HG03469 (cell line): ENCODE measurements at regions not wholly inside any gene's neighbourhood (a gene's known extent, or its start where the extent isn't known, plus 50 kb on each side); places are given as distances from the start of the nearest gene placed in this dataset.
A peak's percentile ranks its signal among the peaks of the same experiment; 100 is the strongest.

Experiments
- ATAC-seq: cut with Tn5 transposase; IDR thresholded peaks from one replicate; pipeline ENCODE4 v1.9.1; 2021; ENCODE audit warnings: mild to moderate bottlenecking, moderate library complexity, moderate number of reproducible peaks; ENCODE audit not compliant: unreplicated experiment

DNA sequence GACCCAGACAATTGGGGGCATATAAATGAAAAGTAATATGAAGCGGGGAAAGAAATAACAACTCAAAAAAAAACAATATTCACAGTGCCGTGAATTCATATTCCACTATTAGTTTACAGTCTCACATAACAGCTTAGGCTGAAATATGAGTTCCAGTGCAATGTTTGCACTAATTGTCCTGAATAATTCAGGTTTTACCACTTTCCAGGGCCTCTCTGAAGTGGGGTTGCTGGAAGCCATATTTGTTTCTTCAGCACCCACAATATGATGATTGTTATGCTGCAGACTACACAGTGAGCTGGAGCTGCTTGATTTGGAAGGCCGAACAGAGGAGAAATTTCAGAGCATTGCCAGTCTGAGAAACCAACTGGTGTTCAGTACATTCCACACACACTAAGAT is 894.5 kb upstream of the ACVR2A start:
- ATAC-seq = no peak

DNA sequence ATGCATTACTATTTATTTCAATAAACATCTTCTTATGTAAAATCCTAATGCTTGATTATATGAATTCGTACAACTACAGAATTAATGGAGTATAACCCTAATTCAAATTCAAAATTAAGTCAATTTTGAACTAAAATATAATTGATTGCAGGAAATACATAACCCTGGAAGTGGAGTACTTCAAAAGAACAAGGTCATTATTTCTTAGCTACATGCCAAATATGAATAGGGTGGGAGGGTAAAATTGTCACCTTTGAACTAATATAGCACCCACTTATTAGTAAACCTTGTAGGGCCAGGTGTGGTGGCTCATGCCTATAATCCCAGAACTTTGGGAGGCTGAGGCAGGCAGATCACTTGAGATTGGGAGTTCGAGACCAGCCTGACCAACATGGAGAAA is 895.4 kb upstream of the ACVR2A start:
- no peak for ATAC-seq

DNA sequence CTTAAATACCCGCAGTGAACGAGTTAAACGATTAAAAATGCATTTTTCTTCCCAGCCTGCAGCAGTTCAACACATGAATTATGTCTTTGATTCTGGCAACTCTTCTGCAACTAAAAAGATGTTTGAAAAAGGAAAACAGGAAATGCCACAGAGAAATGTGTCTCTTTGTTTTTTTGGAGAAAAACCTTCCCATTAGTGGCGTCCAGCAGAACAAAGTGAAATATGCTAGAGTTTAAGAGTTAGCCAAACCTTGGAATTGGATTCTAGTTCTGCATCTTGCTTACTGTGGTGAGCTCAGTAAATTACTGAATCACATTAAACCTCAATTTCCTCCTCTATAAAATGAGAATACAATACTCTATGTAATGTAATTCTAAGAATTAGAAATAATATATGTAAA is 900.2 kb upstream of the ACVR2A start:
- no peak for ATAC-seq

DNA sequence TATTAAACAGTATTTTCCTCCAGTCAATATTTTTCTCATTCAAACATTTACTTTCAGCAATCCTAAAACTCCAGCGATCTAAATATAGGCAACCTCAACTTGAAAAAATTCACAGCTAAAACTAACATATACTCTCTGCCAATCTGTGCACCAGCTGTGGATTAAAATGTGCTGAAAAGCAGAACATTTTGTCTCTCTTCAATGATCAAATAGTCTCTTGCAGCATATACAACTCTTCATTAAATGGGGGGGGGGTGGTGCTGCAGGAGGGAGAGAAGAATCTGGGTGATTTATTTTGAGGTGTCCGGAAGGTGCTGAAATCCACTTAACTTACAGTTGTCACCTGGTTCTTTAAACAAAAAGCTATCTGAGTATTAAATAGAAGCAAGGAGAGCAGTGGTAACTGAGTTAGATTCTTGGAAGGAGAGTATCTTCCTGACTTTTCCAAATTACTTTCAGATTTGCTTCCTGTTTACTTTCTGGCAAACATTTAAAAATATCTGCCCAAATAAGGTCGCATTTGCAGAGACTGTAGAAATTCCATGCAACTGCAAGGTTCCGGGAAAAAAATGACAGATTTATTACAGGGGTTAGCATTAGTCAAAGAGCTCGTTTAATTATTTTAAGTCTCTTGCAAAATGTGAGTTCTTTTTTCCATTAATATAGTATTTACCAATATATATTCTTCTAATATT is 904.7 kb upstream of the ACVR2A start:
- no peak for ATAC-seq

DNA sequence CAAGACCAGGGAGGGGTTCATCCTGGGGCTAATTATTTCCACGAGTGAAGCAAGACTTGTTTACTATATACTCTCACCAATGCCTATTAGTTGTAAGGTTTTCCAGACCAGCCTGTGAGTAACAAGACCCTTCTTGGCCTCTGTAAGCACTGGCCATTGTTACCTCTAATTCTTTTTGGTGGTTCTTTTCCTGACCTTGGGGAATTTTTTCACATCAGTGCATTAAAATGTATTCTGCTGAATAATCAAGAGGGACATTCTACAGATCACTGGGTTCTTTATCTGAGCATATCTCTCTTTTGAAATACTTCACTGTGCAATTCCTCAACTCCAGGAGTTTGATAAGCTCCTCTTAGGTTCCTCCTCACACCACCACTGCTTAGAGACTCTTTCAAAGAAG is 909.9 kb upstream of the ACVR2A start:
- ATAC-seq = no peak

DNA sequence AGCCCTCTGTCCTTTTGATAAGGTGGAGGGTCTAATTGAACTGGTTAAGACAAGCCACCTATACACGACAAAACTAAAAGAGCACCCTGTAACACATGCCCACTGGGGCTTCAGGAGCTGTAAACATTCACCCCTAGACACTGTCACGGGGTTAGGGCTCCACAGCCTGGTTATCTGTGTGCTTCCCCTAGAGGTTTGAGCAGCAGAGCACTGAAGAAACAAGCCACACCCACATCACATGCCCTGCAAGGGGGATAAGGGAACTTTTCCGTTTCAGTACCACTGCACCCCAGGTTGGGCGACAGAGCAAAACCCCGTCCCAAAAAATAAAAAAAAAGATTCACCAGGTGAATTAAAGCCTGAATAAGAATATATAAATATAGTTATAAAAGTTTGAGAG is 913.7 kb upstream of the ACVR2A start:
- peak; percentile 83 for ATAC-seq

DNA sequence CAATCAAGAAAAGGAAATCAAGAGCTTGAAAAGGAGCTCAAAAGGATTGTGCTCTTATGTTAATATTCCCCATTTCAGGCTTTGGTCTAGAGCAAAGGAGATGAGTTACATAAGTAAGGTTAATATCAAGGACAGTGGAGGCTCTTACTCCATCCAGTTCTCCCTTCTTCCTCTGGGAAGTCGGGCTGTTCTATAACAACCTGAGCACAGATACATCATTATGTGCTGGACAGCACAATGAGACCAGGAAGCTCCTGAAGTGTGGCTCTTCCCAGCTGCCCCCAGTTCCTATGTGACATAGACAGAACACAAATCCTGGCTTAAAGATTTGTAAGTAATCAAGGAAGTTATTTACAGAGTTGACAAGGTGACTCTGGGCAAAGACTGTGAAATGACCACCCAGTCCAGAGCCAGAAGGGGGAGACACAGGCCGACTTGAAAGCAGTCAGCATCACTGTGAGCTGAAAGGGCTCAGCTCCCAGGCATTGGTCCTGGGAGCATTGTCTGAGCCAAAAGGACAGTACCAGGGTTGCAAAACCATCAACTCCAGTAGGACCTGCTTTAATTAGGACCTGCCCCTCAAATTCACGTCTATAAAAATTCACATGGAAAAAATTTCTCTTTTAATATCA is 917.6 kb upstream of the ACVR2A start:
- ATAC-seq = no peak

DNA sequence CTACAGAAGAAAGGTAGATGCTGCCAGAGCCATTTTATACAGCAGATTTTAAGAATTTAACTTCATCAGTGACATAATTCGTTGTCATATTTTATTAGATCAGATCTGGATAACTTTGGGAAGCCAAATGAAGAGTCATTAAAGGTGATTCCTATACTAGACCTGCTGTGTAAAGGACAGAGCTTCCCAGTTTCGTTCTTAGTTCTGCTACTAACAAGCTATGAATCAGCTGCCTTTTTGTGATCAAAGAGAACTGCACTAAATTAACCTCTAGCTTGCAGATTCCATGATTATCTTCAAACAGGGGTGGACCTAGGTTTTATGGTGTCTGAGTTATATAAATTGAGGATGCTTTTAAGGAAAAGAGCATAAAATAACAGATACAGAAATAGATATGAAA is 926.5 kb upstream of the ACVR2A start:
- ATAC-seq = no peak

DNA sequence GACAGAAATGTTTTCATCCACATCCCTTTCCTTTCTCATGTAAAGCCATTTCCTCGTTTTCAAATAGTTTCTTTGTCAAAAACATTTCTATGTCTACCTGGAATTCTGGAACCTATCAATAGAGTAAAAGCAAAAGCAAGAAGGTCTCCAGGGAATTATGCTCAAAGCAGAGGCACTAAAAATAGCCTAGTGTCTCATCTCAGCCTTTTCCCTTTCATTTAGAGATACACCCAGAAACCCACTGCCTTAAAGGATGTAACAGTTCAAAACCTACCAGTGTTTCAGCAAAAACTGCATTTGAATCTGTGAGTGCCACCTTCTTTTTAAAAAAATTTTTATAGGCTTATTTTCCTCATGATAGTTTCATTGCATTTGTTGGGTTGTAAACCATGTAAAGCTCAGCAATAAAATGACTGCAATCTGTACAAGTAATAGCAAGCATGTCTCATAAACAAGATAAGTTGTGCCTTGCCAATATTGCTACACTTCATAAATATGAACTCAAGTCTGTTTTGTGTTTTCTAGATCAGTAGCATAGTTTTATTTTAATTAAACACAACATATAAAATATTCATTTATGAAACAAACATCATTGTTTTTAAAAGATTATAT is 927.3 kb upstream of the ACVR2A start:
- ATAC-seq = no peak

DNA sequence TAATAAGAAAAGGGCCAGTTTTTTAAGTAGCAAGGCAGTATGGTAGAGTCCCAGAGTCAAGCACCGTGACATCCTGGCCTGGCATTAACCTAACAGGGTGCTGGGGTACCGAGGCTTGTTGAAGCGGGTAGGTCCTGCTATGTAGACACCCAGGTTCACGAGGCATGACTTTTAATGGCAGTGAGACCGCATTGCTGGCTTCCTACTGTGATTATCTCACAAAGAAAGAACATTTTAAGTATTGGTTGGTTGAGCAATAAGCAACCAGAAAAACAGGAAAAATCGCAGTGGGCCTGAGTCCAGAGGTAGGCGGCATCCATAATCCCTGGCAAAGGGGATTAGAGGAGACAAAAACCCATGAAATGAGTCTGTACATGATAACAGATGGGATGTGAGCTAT is 927.9 kb upstream of the ACVR2A start:
- no peak for ATAC-seq

DNA sequence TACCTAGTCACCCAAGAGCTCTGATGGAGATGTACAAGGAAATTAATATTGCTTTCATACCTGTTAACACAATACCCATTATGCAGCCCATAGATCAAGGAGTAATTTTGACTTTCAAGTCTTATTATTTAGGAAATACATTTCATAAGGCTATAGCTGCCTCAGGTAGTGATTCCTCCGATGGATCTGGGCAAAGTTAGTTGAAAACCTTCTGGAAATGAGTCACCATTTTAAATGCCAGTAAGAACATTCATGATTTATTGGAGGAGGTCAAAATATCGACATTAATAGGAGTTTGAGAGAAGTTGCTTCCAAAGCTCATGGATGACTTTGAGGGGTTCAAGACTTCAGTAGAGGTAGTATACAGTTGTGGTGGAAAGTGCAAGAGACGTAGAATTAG is 931.4 kb upstream of the ACVR2A start:
- ATAC-seq = no peak

DNA sequence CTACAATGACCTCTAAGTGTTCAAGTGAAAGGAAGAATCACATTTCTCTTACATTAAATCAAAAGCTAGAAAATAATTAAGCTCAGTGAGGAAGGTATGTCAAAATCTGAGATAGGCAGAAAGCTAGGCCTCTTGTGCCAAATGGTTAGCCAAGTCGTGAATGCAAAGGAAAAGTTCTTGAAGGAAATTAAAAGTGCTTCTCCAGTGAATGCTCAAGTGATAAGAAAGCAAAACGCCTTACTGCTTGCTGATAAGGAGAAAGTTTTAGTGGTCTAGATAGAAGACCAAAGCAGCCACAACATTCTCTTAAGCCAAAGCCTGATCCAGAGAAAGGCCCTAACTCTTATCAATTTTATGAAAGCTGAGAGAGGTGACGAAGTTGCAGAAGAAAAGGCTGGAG is 932.3 kb upstream of the ACVR2A start:
- no peak for ATAC-seq

DNA sequence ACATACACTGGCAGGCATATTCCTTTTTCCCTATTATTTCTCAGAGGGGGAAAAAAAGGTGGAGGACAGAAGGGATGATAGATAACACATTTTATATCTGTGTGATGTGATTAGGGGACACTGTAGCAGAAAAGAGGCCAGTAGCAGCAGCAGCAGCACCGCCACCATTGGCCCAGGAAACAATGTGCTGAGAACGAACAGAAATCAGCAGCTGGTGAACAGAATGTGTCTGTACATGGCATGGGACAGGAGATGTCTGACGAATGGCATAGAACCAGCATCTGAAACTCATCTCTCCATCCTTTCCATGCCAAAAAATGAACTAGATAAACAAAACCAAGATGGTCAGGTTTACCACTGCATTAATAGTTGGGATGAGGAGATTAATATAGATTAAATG is 936.1 kb upstream of the ACVR2A start:
- ATAC-seq = no peak

DNA sequence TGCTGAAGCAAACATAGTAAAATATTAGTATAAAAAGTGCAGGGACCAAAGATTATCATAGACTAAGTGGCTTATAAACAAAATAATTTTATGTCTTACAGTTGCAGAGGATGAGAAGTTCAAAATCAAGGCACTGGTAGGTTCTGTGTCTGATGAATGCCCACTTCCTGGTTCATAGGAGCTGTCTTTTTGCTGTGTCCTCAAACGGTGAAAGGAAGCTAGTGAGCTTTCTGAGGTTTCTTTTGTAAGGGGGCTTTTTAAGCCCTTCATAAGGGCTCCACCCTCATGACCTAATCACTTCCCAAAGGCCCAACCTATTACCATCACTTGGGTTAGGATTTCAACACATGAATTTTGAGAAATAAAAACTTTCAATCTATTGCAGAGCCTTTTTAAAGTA is 946.7 kb upstream of the ACVR2A start:
- ATAC-seq = no peak

DNA sequence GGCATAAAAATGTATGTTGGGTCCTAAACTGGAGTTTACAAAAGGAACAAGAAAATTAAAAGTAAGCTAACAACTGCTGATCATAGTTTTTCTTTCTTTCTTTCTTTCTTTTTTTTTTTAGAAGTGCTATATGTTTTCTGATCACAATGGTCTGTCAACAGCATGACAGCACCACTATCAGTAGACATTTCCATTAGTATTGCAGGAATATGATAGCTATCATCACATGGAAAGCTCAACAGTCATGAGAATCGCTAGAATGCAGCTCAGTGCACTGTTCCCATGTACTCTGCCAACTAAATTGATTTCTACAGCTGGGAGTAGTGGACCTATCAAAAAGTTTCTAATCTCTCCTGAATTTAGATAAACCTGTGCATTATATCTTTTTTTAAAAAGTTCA is 950.3 kb upstream of the ACVR2A start:
- ATAC-seq = no peak

DNA sequence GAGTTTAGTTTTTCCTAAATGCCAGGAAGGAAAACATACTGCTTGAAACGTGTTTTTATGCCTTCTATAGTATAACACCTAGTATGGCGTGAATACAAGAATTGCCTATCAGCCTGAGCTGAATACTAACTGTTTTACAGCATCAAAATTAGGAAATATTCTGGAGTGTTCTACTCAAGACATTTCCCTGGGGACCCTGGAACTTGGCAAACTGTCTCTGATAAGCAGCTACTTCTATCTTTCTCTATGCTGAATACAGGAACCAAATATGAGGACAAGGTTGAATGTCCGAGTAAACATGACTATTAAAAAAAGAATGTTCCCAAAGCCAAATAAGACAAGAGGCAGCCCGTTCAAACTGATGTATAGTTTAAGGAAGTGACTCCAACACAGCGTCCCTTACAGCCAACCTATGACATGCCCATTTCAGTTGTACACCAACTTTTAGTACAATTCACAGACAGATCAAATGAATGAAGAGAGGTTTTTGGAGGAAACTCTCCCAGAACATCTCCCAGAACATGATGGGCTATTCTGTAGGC is 951.3 kb upstream of the ACVR2A start:
- ATAC-seq = no peak

DNA sequence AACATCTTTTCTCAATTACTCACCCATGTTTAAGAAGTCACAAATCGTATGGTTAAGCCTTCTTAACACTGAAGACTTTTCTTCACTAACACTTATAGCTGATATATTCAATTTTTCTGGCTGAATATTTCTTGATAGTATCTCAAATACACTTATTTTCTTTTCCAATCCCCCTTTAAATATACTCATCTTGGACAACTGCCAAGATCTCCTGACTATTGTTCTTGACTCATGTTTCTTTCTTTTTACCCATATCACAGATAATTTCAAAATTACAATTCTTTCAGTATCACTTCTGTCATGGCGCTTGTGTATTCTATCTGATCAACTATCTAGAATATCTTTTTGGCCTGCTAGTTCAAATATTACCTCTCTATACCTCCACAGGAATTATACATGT is 954.3 kb upstream of the ACVR2A start:
- ATAC-seq = no peak

DNA sequence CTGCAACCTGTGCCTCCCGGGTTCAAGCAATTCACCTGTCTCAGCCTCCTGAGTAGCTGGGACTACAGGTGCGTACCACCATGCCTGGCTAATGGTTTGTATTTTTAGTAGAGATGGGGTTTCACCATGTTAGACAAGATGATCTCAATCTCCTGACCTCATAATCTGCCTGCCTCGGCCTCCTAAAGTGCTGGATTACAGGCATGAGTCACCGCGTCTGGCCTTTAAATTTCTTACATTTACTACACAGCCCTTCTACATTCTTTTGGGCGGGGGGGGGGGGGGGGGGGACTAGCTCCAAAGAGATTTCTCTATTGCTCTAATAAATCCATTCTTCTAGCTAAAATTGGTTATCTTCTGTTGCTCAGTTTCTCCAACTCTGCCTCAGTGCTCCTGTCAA is 964.9 kb upstream of the ACVR2A start:
- no peak for ATAC-seq

DNA sequence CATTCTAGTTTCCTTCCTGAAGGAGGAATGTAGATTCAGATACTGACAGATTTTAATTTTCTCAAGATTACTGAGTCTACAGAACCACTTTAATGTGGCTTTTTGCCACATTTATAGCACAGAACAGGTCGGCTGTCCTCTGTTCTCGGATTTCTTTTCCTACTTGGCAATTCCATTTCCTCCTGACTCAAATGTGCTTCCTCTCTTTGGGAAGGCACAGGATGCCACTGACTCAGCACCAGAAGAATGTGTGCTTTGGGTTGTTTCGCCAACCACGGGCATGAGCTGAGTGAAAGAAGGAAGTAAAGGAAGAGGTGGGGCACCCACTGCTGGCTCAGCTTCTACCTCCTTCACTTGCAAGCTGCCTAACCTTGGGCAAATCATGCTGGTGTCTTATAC is 970.6 kb upstream of the ACVR2A start:
- ATAC-seq = no peak

DNA sequence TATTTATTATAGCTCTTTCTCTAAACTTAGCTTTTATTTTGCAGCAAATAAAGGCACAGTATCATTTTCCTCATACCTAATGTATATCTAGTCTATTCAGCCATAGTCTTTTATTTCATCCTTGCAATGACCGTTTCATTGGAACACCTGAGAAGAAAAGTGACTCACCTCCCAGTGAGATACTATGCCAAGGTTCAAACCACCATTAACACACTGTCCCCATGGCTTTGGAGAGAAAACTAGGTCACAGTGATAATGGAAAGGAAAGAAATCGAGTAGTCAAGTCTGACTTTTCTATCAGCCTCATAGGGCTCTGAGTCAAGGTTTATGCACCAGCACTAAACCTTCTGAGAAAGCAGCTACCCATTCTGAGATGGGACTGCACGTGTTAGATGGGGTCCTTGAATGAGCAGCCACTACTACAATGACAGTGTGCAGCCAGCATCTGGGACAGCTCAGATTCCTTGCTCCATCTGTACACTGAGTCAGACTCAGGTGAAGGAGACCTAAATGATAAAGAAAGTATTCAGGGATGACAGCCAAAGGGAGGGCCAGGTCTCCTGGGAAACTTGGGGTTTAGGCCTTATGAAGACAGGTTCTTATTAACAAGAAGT is 971.1 kb upstream of the ACVR2A start:
- no peak for ATAC-seq

DNA sequence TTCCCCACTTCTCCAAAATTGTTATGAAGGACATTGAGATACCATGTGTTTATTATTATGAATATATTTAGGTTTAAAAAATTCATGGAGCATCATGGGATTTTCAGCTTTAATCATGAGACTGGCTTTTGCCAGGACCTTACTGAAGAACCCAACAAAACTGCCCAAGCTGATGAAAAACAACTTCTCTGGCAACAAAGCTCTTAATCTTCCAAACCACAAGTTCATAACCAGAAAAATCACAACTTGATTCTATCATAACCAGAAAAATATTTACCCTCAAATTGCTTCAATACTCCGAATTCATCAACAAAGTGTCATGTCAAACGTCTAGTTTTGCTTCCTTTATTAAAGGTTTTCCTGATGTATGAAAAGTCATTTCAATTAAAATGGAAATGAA is 971.8 kb upstream of the ACVR2A start:
- no peak for ATAC-seq

DNA sequence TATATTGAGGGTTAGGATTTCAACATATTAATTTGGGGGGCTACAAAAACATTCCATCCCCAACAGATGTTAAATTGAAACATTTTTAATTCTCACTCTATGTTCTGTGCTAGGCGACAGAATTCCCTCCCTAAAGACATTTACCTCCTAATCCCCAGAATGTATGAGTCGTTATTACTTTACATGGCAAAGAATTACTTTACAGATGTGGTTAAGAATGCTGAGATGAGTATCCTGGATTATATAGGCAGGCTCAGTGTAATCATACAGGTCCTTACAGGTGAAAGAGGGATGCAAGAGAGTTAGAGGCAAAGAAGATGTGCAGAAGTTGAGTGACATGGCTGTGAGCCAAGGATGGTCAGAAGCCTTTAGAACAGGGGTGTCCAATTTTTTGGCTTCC is 974.1 kb upstream of the ACVR2A start:
- no peak for ATAC-seq
